SH-SY5Y (cell line): ENCODE measurements at regions not wholly inside any gene's neighbourhood (a gene's known extent, or its start where the extent isn't known, plus 50 kb on each side); places are given as distances from the start of the nearest gene placed in this dataset.

ENCODE experiments used
- GATA2 ChIP-seq: IDR thresholded peaks from 2 replicates; pipeline ENCODE4 v1.6.1; 2011; ENCODE audit warnings: mild to moderate bottlenecking, low read depth, low read length
- GATA3 ChIP-seq: IDR thresholded peaks from 2 replicates; pipeline ENCODE4 v1.6.1; 2011; ENCODE audit warnings: low read depth, mild to moderate bottlenecking, low read length, moderate library complexity

- TF ChIP-seq GATA2 (no peak), GATA3 (no peak)
Observed at GRCh38 chr2:8162552-8162951, 519.3 kb upstream of the ID2 start.
